WTC11 (cell line): ENCODE measurements at regions not wholly inside any gene's neighbourhood (a gene's known extent, or its start where the extent isn't known, plus 50 kb on each side); places are given as distances from the start of the nearest gene placed in this dataset.

Experiments
- ATAC-seq: fragments of 200-7000 bp; cut with Tn5 transposase; 2 replicates; pipeline ENCODE4 v1.10.0; 2021; ENCODE audit warnings: mild to moderate bottlenecking, moderate library complexity
- CTCF ChIA-PET: fragments of 300-600 bp; sonication (Branson Sonifier 250); formaldehyde crosslinking; loops from one replicate; lab custom pipeline; 2021; ENCODE audit warnings: antibody characterized with exemption; lab: Charles Lee
- POLR2A ChIA-PET: fragments of 350-600 bp; sonication (Branson Sonifier 250); formaldehyde crosslinking; loops from one replicate; lab custom pipeline; 2021; ENCODE audit warnings: antibody characterized with exemption; lab: Charles Lee
- DNase-seq: peaks from one replicate; pipeline ENCODE4 v3.0.0; 2021; ENCODE audit warnings: low spot score
- H3K27ac Mint-ChIP-seq: 2 replicates; pipeline ENCODE4 v1.8.0; 2021; ENCODE audit warnings: mixed read lengths
- H3K27me3 Mint-ChIP-seq: 2 replicates; pipeline ENCODE4 v1.8.0; 2021; ENCODE audit warnings: low read depth, mild to moderate bottlenecking, moderate library complexity, mixed read lengths
- H3K36me3 Mint-ChIP-seq: 2 replicates; pipeline ENCODE4 v1.8.0; 2021; ENCODE audit warnings: mixed read lengths
- H3K4me1 Mint-ChIP-seq: 2 replicates; pipeline ENCODE4 v1.8.0; 2022; ENCODE audit warnings: mixed read lengths
- H3K4me3 Mint-ChIP-seq: 2 replicates; pipeline ENCODE4 v1.8.0; 2021; ENCODE audit warnings: mild to moderate bottlenecking, moderate library complexity, mixed read lengths
- H3K9me3 Mint-ChIP-seq: 2 replicates; pipeline ENCODE4 v1.8.0; 2021; ENCODE audit warnings: mixed read lengths
- CBFB ChIP-seq: sonication (generic); formaldehyde crosslinking; IDR thresholded peaks from 2 replicates; pipeline ENCODE4 v1.8.1; 2022; ENCODE audit warnings: mild to moderate bottlenecking, low read depth, missing genetic modification reagents
- ETV6 ChIP-seq: sonication (generic); formaldehyde crosslinking; IDR thresholded peaks from 2 replicates; pipeline ENCODE4 v1.8.1; 2022; ENCODE audit warnings: mild to moderate bottlenecking, missing genetic modification reagents
- HMGA2 ChIP-seq: fragments of 250-450 bp; sonication (Bioruptor Pico); IDR thresholded peaks from 2 replicates; pipeline ENCODE4 v1.4.0; 2021; ENCODE audit warnings: mild to moderate bottlenecking, moderate library complexity
- IRF2 ChIP-seq: sonication (generic); formaldehyde crosslinking; IDR thresholded peaks from 2 replicates; pipeline ENCODE4 v1.8.0; 2022; ENCODE audit warnings: low read depth, missing genetic modification reagents, borderline replicate concordance
- NFATC4 ChIP-seq: fragments of 250-450 bp; sonication (Bioruptor Pico); IDR thresholded peaks from 2 replicates; pipeline ENCODE4 v1.9.0; 2021; ENCODE audit warnings: mild to moderate bottlenecking
- NR1H2 ChIP-seq: sonication (generic); formaldehyde crosslinking; IDR thresholded peaks from 2 replicates; pipeline ENCODE4 v1.9.0; 2021; ENCODE audit warnings: mild to moderate bottlenecking, moderate library complexity, missing genetic modification reagents
- OVOL2 ChIP-seq: fragments of 250-450 bp; sonication (Bioruptor Pico); IDR thresholded peaks from 2 replicates; pipeline ENCODE4 v1.9.0; 2021; ENCODE audit warnings: mild to moderate bottlenecking, borderline replicate concordance
- ZBTB21 ChIP-seq: sonication (generic); formaldehyde crosslinking; IDR thresholded peaks from 2 replicates; pipeline ENCODE4 v1.8.1; 2023; ENCODE audit warnings: mild to moderate bottlenecking, missing genetic modification reagents, borderline replicate concordance
- ZNF138 ChIP-seq: sonication (generic); formaldehyde crosslinking; conservative IDR thresholded peaks from 2 replicates; pipeline ENCODE4 v1.8.1; 2022; ENCODE audit warnings: mild to moderate bottlenecking, moderate library complexity, missing genetic modification reagents
- ZNF219 ChIP-seq: sonication (generic); formaldehyde crosslinking; IDR thresholded peaks from 2 replicates; pipeline ENCODE4 v1.8.0; 2023; ENCODE audit warnings: missing genetic modification reagents, mild to moderate bottlenecking, borderline replicate concordance
- ZNF263 ChIP-seq: sonication (generic); formaldehyde crosslinking; IDR thresholded peaks from 2 replicates; pipeline ENCODE4 v1.8.1; 2022; ENCODE audit warnings: low read depth, mild to moderate bottlenecking, moderate library complexity, missing genetic modification reagents
- TF ChIP-seq, protein P1 (sequence below): sonication (generic); formaldehyde crosslinking; IDR thresholded peaks from 2 replicates; pipeline ENCODE4 v1.8.0; 2023; ENCODE audit warnings: missing genetic modification reagents, mild to moderate bottlenecking, borderline replicate concordance
- TF ChIP-seq, protein P2 (sequence below): sonication (generic); formaldehyde crosslinking; IDR thresholded peaks from 2 replicates; pipeline ENCODE4 v1.8.1; 2022; ENCODE audit warnings: mild to moderate bottlenecking, missing genetic modification reagents, moderate library complexity, borderline replicate concordance
- TF ChIP-seq, protein P3 (sequence below): sonication (generic); formaldehyde crosslinking; IDR thresholded peaks from 2 replicates; pipeline ENCODE4 v1.8.0; 2022; ENCODE audit warnings: missing genetic modification reagents
- TF ChIP-seq, protein P4 (sequence below): fragments of 200-600 bp; IDR thresholded peaks from 2 replicates; pipeline ENCODE4 v1.8.0; 2022; ENCODE audit warnings: antibody characterized with exemption
- TF ChIP-seq, protein P5 (sequence below): sonication (generic); formaldehyde crosslinking; IDR thresholded peaks from 2 replicates; pipeline ENCODE4 v1.8.1; 2023; ENCODE audit warnings: mild to moderate bottlenecking, missing genetic modification reagents, borderline replicate concordance
- TF ChIP-seq, protein P6 (sequence below): fragments of 250-450 bp; sonication (Bioruptor Pico); IDR thresholded peaks from 2 replicates; pipeline ENCODE4 v1.8.0; 2021; ENCODE audit warnings: mild to moderate bottlenecking
- TF ChIP-seq, protein P7 (sequence below): sonication (generic); formaldehyde crosslinking; IDR thresholded peaks from 2 replicates; pipeline ENCODE4 v1.8.1; 2022; ENCODE audit warnings: low read depth, missing genetic modification reagents, borderline replicate concordance

DNA sequence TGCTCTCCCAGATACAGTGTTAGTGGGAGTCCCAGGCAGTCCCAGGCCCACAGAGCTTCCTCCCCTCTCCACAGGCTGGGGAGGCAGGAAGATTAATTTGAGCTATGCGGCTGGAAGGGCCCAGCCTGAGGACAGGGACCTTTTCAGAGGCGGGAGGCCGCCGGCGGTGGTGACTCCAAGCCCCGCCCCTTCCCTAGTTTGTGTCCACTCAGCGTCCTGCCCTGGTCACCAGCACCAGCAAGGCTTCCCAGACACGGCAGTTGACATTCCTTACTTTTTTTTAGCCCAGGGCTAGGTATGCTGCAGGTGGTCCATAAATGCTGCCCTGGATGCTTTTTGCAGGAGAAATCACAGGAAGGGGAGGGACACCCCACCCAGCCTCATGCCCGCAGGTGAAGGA is 67.7 kb upstream of the LRPAP1 start (continued):
- TF ChIP-seq, protein P1, sequence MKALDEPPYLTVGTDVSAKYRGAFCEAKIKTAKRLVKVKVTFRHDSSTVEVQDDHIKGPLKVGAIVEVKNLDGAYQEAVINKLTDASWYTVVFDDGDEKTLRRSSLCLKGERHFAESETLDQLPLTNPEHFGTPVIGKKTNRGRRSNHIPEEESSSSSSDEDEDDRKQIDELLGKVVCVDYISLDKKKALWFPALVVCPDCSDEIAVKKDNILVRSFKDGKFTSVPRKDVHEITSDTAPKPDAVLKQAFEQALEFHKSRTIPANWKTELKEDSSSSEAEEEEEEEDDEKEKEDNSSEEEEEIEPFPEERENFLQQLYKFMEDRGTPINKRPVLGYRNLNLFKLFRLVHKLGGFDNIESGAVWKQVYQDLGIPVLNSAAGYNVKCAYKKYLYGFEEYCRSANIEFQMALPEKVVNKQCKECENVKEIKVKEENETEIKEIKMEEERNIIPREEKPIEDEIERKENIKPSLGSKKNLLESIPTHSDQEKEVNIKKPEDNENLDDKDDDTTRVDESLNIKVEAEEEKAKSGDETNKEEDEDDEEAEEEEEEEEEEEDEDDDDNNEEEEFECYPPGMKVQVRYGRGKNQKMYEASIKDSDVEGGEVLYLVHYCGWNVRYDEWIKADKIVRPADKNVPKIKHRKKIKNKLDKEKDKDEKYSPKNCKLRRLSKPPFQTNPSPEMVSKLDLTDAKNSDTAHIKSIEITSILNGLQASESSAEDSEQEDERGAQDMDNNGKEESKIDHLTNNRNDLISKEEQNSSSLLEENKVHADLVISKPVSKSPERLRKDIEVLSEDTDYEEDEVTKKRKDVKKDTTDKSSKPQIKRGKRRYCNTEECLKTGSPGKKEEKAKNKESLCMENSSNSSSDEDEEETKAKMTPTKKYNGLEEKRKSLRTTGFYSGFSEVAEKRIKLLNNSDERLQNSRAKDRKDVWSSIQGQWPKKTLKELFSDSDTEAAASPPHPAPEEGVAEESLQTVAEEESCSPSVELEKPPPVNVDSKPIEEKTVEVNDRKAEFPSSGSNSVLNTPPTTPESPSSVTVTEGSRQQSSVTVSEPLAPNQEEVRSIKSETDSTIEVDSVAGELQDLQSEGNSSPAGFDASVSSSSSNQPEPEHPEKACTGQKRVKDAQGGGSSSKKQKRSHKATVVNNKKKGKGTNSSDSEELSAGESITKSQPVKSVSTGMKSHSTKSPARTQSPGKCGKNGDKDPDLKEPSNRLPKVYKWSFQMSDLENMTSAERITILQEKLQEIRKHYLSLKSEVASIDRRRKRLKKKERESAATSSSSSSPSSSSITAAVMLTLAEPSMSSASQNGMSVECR (CRISPR knock-in tag) = no peak

DNA sequence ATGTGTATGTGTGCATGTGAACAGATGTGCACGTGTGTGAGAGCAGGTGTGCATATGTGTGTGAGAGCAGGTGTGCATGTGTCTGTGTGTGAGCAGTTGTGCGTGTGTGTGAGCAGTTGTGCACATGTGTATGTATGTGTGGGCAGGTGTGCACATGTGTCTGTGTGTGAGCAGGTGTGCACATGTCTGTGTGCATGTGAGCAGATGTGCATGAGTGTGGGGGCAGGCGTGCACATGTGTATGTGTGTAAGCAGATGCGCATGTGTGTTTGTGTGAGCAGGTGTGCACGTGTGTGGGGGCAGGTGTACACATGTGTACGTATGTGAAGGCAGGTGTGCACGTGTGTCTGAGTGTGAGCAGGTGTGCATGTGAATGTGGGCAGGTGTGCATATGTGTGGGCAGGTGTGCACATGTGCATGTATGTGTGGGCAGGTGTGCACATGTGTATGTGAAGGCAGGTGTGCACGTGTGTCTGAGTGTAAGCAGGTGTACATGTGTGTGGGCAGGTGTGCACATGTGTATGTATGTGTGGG is 66.5 kb upstream of the LRPAP1 start:
- POLR2A ChIA-PET = no interaction called here
- no peak for ATAC-seq
- Mint-ChIP-seq H3K36me3 (peaks cover 4% of the 10 kb centered on the region; the same call in 1 of the 2 replicates), H3K4me3 (no peak overlapping the region), H3K9me3 (peaks cover 5% of the 10 kb centered on the region), H3K27me3 (peaks cover 12% of the 10 kb centered on the region; the same call in 1 of the 2 replicates), H3K27ac (no peak overlapping the region), H3K4me1 (no peaks in the 10 kb centered on the region)
- DNase-seq = no peak
- CTCF ChIA-PET = no interaction called here
- TF ChIP-seq IRF2 (CRISPR knock-in tag) = no peak
- TF ChIP-seq, protein P2, sequence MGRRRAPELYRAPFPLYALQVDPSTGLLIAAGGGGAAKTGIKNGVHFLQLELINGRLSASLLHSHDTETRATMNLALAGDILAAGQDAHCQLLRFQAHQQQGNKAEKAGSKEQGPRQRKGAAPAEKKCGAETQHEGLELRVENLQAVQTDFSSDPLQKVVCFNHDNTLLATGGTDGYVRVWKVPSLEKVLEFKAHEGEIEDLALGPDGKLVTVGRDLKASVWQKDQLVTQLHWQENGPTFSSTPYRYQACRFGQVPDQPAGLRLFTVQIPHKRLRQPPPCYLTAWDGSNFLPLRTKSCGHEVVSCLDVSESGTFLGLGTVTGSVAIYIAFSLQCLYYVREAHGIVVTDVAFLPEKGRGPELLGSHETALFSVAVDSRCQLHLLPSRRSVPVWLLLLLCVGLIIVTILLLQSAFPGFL (CRISPR knock-in tag) = no peak
- TF ChIP-seq ZNF138 (CRISPR knock-in tag) = no peak
- TF ChIP-seq NR1H2 = no peak
- TF ChIP-seq, protein P3, sequence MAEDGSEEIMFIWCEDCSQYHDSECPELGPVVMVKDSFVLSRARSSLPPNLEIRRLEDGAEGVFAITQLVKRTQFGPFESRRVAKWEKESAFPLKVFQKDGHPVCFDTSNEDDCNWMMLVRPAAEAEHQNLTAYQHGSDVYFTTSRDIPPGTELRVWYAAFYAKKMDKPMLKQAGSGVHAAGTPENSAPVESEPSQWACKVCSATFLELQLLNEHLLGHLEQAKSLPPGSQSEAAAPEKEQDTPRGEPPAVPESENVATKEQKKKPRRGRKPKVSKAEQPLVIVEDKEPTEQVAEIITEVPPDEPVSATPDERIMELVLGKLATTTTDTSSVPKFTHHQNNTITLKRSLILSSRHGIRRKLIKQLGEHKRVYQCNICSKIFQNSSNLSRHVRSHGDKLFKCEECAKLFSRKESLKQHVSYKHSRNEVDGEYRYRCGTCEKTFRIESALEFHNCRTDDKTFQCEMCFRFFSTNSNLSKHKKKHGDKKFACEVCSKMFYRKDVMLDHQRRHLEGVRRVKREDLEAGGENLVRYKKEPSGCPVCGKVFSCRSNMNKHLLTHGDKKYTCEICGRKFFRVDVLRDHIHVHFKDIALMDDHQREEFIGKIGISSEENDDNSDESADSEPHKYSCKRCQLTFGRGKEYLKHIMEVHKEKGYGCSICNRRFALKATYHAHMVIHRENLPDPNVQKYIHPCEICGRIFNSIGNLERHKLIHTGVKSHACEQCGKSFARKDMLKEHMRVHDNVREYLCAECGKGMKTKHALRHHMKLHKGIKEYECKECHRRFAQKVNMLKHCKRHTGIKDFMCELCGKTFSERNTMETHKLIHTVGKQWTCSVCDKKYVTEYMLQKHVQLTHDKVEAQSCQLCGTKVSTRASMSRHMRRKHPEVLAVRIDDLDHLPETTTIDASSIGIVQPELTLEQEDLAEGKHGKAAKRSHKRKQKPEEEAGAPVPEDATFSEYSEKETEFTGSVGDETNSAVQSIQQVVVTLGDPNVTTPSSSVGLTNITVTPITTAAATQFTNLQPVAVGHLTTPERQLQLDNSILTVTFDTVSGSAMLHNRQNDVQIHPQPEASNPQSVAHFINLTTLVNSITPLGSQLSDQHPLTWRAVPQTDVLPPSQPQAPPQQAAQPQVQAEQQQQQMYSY (CRISPR knock-in tag) = no peak
- no peak for TF ChIP-seq NFATC4 (CRISPR knock-in tag)
- TF ChIP-seq, protein P4, sequence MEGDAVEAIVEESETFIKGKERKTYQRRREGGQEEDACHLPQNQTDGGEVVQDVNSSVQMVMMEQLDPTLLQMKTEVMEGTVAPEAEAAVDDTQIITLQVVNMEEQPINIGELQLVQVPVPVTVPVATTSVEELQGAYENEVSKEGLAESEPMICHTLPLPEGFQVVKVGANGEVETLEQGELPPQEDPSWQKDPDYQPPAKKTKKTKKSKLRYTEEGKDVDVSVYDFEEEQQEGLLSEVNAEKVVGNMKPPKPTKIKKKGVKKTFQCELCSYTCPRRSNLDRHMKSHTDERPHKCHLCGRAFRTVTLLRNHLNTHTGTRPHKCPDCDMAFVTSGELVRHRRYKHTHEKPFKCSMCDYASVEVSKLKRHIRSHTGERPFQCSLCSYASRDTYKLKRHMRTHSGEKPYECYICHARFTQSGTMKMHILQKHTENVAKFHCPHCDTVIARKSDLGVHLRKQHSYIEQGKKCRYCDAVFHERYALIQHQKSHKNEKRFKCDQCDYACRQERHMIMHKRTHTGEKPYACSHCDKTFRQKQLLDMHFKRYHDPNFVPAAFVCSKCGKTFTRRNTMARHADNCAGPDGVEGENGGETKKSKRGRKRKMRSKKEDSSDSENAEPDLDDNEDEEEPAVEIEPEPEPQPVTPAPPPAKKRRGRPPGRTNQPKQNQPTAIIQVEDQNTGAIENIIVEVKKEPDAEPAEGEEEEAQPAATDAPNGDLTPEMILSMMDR = no peak
- TF ChIP-seq ZBTB21 (CRISPR knock-in tag) = no peak
- no peak for TF ChIP-seq ZNF263
- no peak for TF ChIP-seq ZNF219 (CRISPR knock-in tag)
- TF ChIP-seq, protein P5, sequence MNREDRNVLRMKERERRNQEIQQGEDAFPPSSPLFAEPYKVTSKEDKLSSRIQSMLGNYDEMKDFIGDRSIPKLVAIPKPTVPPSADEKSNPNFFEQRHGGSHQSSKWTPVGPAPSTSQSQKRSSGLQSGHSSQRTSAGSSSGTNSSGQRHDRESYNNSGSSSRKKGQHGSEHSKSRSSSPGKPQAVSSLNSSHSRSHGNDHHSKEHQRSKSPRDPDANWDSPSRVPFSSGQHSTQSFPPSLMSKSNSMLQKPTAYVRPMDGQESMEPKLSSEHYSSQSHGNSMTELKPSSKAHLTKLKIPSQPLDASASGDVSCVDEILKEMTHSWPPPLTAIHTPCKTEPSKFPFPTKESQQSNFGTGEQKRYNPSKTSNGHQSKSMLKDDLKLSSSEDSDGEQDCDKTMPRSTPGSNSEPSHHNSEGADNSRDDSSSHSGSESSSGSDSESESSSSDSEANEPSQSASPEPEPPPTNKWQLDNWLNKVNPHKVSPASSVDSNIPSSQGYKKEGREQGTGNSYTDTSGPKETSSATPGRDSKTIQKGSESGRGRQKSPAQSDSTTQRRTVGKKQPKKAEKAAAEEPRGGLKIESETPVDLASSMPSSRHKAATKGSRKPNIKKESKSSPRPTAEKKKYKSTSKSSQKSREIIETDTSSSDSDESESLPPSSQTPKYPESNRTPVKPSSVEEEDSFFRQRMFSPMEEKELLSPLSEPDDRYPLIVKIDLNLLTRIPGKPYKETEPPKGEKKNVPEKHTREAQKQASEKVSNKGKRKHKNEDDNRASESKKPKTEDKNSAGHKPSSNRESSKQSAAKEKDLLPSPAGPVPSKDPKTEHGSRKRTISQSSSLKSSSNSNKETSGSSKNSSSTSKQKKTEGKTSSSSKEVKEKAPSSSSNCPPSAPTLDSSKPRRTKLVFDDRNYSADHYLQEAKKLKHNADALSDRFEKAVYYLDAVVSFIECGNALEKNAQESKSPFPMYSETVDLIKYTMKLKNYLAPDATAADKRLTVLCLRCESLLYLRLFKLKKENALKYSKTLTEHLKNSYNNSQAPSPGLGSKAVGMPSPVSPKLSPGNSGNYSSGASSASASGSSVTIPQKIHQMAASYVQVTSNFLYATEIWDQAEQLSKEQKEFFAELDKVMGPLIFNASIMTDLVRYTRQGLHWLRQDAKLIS (CRISPR knock-in tag) = no peak
- TF ChIP-seq, protein P6, sequence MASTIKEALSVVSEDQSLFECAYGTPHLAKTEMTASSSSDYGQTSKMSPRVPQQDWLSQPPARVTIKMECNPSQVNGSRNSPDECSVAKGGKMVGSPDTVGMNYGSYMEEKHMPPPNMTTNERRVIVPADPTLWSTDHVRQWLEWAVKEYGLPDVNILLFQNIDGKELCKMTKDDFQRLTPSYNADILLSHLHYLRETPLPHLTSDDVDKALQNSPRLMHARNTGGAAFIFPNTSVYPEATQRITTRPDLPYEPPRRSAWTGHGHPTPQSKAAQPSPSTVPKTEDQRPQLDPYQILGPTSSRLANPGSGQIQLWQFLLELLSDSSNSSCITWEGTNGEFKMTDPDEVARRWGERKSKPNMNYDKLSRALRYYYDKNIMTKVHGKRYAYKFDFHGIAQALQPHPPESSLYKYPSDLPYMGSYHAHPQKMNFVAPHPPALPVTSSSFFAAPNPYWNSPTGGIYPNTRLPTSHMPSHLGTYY (CRISPR knock-in tag) = no peak
- TF ChIP-seq OVOL2 (CRISPR knock-in tag) = no peak
- TF ChIP-seq ETV6 (CRISPR knock-in tag) = no peak
- no peak for TF ChIP-seq HMGA2
- TF ChIP-seq, protein P7, sequence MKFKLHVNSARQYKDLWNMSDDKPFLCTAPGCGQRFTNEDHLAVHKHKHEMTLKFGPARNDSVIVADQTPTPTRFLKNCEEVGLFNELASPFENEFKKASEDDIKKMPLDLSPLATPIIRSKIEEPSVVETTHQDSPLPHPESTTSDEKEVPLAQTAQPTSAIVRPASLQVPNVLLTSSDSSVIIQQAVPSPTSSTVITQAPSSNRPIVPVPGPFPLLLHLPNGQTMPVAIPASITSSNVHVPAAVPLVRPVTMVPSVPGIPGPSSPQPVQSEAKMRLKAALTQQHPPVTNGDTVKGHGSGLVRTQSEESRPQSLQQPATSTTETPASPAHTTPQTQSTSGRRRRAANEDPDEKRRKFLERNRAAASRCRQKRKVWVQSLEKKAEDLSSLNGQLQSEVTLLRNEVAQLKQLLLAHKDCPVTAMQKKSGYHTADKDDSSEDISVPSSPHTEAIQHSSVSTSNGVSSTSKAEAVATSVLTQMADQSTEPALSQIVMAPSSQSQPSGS (CRISPR knock-in tag) = no peak
- no peak for TF ChIP-seq CBFB (CRISPR knock-in tag)
